CMK (cell line): ENCODE measurements at regions not wholly inside any gene's neighbourhood (a gene's known extent, or its start where the extent isn't known, plus 50 kb on each side); places are given as distances from the start of the nearest gene placed in this dataset.
"Not testable (repeated sequence)": the region's sequence is repeated elsewhere in the genome, so short reads cannot be mapped to it uniquely, and the experiment has no call there.

Experiments
- DNase-seq: peaks from one replicate; pipeline ENCODE4 v3.0.0-alpha.2; 2010; ENCODE audit warnings: low read depth

DNA sequence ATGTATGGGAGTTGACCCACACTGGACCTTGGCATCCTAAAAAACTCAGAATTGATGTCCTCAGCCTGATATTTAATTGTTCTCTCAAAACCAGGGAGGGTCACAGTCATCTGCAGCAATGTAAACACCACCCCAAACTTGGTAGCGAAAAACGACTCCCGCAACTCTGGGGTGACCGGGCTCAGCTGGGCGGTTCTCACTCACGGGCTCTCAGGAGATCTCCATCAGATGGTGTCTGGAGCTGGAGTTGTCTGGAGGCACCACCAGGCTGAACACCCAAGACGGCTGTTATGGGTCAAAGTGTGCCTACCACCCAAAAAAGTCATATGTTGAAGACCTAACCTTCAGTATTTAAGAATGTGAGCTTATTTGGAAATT is 50.9 kb upstream of the NXT1 start:
- no peak for DNase-seq

DNA sequence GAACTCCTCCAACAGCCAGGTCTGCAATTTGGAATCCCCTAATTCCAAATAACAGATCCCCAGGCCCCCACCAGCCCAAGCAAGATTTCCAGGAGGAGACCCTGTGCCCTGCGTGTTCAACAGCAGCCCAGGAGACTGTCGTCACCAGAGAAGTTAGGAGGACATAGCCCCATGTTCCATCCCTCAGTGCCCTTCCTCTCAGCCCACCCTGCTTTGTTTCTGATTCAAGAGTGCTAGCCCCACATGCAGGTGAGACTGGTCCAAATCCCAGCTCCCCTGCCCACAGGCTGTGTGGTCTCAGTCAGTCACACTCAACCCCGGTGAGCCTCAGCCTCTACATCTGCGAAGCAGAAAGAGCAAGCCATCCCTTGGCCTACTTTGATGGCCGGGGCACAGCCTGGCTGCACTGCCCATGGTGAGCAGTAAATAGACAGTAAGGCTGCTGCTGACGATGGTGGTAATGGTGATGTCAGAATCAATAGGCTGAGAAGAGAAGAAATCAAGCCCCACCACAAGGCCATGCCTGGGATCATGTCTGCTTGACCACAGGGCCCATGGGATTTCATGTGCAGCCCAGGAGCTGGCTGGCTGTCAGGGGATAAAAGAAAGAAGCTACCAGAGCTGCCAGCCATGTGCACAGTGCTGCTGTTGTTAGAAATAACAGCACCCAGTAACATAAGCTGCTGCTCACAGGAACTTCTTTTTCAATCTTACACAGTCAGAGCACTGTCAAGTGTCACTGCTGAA is 51.5 kb upstream of the NXT1 start:
- DNase-seq = no peak

DNA sequence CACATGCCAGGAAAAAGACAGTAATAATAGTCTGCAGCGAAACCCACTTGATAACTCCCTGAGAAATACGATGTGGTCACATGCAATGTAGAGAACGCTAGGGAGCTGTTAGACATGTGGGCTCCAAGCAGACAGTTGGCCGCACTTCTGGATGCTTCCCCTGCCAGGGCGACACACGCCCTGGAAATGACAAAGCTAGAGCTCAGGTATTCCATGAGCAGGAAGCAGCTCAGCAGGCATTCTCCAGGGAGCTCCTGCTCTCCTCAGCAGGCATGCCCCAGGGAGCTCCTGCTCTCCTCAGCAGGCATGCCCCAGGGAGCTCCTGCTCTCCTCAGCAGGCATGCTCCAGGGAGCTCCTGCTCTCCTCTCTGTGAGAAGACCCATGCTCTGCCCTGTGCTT is 52.4 kb upstream of the NXT1 start:
- DNase-seq = no peak

DNA sequence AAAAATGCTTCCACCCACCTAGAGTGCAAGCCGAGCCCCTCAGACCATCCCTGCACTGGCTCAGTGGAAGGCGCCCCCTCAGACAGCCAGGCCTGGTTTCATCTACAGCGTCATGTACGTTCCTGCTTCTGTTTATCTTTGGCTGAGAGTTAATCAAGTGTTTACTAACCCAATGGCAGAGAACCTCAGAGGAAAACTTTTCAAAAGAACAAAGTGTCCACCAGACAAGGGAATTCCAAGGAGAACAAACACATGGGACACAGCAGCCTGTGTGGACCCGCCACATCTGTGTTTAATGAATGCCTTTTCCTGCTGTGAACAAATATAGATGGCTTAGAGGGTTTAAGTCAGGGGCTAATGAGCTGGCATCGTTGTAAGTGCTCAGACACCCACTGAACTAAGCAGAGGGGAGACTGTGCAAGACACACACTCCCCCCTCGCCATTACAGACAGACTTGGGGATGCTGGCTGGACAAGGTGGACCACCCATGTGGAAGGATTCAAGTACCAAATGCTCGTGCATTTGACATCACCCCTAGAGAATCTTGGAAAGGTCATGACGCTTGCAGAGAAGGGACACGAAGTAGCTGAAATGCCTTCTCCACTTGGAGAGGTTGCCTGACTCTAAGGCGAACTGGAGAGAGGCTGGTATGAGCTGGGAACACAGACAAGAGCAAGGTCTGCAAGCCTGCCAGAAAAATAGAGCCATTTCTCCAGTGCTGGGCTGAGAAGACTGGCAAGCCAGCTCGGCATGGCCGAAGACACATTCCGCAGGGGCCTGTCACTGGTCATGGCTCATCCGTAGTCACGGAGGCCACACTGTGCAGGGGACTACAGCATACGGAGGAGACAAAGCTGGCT is 53.5 kb upstream of the NXT1 start:
- DNase-seq = no peak

DNA sequence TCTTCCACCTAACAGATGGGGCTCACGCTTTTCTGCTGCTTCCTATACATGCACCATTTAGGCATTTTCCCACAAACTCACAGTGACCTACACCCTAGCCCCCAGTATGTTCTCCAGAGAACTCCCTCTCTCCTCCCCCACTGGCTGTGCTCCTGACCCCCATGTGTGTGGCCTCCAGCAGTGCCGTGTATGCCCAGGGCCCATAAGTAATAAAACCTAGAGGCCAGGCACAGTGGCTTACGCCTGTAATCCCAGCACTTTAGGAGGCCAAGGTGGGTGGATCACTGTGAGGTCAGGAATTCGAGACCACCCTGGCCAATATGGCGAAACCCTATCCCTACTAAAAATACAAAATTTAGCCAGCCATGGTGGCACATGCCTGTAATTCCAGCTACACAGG is 54.7 kb upstream of the NXT1 start:
- no peak for DNase-seq

DNA sequence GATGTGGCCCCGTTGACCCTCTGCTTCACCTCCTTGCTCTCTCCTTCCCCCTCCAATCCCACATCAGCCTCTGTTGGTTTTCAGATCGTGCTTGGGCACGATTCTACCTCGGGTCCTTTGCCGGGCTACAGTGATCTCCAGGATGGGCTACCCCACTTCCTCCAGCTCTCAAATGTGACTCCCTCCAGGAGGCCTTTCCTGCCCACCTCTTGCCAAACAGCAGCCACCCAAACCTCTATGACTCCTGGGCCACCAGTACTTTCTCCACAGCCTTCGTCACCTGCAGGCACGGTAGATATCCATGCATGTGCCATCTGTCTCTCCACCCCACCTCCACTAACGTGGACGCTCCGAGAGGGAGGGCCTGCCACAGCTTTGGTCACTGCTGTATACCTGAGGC is 55.9 kb upstream of the NXT1 start:
- DNase-seq = no peak

DNA sequence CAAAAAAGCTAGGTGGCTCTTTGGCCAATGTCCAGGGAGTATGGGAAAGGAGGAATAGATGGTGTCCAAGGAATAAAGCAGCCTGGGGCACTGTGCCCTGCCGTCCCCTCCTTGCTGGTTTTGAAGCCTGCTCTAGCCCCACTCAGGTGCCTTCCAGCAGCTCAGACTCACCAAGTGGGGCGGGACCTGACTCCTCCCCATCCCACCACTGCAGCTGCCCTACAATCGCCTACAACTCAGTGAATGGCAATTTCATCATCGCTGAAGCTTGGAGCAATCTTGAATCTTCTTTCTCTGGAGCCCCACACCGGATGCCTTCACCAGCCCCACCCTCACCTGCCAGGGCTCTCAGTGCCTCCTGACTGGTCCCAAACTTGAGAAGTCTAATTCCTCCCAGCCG is 56.4 kb upstream of the NXT1 start:
- no peak for DNase-seq

DNA sequence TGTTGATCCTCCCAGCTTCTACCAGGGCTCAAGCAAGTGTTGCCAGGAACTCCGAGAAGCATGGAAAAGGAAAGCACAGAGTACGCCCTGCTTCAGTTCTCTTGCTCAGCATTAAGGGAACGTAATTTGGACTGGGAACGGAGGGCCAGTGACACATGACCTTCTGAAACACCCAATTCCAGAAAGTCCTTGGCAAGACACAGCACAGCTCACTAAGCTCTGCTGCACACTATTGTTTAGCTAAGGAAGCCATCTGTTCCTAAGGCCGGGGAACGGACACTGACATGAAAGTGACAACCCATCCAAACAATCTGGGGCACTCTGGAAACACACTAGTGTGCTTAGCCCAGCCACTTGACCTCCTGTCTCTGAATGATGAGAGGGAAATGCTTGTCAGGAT is 56.9 kb upstream of the NXT1 start:
- DNase-seq = no peak

DNA sequence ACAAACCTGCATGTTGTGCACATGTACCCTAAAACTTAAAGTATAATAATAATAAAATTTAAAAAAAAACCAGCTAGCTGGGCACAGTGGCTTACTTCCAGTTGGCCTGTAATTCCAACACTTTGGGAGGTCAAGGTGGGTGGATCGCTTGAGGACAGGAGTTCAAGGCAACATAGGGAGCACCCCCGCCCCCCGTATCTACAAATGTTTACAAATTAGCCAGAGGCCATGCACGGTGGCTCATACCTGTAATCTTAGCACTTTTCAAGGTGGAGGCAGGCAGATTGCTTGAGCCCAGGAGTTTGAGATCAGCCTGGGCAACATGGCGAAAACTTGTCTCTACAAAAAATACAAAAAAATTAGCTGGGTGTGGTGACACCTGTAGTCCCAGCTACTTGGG is 58.3 kb upstream of the NXT1 start:
- not testable (repeated sequence) for DNase-seq

DNA sequence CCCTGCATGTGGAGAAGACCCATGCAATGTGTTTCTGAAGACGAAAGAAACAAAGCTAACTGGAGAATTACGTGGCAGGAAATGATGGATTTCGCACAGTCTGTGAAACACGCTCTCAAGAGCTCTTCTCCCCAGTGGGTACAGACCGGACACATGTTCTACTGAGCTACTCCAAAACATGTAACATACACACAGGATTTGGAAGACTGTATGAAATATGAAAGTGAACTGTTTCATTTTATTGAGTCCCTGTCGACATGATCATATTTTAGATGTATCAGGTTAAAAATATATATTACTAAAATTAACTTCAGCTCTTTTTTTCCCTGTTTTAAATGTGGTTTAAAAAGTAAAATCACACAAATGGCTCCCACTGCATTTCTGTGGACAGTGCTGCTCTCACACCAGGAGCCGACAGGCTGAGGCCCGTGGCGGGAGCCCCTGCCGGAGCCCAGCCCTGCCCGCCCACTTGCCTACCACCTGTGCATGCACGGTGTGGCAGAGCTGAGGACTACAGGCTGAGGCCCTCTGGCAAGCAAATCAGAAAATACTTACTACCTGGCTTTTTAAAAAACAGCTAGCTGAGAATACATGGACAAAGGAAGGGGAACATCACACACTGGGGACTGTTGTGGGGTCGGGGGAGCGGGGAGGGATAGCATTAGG is 58.9 kb upstream of the NXT1 start:
- no peak for DNase-seq

DNA sequence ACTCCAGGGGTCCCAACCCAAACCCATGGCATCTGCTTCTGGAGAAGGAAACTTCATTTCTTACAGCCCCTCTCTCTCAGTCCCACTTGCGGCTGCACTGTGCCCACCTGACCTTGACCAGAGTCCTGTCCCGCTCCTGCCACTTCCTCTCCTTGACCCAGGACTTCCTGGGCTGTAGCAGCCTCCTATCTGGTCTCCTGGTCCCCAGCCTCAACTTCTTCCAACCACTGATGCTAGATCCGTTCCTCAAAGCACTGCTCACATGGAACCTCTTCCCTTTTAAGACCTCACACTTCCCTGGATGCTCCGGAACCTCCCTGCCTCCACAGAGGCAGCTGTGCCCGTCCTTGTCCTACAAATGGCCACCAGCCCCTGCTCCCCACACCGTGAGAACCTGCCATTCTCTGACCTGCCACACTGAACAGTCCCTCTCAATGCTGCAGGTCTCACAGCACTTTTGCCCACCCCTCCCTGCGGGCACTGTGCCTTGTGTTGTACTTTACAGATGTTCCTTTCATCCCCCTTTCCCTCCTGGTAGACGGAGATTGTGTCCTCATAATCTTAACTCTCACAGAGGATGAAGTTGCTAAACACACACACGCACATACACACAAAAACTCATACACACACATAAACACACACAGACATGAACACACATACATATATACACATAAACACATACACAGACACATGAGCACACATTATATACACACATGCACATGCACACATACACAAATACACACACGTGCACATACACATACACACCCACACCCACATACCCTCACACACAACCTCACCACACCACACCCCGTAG is 59.6 kb upstream of the NXT1 start:
- DNase-seq = no peak

DNA sequence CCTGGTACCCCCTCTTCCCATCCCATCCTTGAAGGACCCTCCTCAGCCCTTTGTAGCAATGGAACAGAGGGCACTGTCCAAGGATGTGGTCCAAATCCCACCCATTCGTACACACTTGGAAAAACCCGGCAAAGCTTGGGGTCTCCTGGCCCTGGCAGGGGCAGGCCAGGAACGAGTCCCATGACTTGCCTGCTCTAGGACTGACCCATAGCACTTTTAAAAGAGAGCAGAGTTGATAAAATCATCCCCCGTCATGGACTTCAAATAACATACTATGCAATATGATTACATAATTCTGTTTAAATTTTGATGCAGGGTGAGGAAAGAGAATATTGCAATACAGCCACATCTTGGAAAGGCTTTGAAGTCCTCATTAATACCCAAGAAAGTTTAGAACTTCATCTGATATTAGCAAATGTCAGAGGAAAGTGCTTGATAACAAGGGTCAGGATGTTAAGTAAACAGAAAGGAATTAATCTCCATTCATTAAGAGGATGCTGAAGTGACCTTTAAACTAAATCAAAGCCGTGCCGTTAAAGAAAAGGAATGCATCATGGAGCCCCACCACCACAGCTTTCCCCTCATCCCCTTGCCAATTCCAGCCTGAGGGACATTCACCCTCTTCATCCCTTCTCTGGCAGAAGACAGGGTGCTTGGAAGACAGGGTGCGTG is 60.7 kb upstream of the NXT1 start:
- no peak for DNase-seq

DNA sequence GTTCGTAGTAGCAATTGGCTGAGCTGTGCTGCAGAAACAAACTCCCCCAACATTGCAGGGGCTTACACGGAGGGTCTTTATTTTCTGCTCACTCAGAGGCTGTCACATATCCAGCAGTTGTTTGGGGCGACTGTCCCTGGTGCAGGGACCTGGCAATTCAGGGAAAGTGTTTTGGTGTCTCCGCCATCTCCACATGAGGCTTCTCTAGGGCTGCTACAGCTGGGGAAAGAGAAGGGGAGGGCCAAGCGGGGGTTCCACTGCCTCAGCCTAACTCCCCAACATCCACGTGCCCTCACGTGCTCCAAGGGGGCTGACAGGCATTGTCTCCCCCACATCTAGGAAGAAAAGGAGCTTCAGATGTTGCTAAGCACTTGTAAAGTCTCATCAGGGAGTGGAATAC is 61.3 kb upstream of the NXT1 start:
- DNase-seq = no peak

DNA sequence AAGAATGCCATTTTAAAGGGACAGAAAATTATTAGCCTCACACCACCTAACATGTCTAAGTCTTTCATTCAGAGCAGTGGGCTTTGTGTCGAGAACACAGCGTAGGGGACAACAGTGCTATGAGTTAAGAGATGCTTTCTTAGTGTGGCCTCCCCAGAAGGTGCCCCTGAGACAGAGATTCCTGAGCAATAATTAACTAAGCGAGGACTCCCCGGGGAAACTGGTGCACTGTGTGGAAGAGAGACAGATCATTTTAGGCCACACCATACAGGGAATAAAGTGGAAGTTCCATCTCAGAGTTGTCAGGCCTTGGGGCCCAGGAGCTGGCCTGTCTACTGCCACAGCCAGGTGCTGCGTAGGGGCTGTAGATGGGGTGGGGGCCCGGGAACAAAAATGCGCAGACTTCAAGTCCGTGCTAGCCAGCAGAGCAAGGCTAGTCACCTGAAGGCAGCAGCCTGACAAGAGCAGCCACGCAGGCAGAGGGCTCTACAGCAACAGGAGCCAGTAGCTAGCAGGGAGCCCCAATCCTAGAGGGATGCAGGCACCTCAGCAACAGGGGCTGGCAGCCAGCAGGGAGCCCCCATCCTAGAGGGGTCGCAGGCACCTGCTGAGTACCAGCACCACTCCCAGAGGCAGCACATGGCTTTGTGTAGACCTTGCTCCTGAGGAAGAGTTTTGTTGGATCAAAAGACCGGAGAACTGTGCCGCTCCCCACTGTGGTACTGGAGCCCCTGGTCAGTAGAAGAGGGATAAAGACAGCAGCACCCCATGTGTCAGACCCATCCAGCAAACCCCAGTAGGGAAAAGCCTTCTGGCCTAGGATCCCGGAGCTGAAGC is 63.0 kb upstream of the NXT1 start:
- no peak for DNase-seq

DNA sequence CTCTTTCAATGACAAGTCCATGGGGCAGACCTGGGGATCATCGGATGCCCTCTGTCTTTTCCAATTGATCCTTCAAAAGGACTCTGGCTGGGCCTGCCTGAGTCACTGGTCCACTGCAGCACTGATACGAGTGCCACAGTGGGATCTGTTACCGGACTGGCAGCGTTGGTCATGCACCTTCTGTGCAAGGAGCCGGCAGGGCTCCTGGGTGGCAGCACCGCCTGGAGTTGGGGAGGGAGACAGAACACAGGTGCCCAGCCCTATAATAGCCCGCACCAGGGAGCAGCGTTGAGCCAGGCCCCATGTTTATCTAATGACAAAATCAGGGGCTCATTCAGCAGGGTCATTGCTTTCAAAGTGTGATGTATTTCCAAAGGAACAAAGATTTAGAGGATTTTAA is 64.2 kb upstream of the NXT1 start:
- no peak for DNase-seq

DNA sequence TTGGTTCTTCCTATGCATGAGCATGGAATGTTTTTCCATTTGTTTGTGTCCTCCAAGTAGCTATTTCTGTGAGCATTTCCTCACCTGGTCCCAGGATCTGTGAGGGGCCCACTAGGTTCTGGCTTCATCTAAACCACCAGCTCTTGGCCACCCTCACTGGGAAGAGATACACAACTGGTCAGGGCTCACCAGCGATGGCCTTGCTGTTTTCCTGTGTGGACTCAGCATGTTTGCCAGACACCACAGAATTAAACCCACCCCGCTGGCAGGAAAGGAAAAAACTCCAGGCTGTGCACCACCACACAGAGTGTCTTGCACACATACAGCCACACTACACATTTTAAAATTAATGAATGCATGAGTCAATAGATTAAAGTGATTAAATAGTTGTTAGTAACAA is 65.1 kb upstream of the NXT1 start:
- no peak for DNase-seq

DNA sequence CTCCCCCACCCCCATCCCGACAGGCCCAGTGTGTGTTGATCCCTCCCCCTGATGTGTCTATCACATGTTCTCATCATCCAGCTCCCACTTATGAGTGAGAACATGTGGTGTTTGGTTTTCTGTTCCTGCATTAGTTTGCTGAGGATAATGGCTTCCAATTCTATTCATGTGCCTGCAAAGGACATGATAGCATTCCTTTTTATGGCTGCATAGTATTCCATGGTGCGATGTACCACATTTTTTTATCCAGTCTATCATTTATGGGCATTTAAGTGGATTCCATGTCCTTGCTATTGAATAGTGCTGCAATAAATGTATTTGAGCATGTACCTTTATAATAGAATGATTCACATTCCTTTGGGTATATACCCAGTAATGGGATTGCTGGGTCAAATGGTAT is 66.6 kb upstream of the NXT1 start:
- no peak for DNase-seq

DNA sequence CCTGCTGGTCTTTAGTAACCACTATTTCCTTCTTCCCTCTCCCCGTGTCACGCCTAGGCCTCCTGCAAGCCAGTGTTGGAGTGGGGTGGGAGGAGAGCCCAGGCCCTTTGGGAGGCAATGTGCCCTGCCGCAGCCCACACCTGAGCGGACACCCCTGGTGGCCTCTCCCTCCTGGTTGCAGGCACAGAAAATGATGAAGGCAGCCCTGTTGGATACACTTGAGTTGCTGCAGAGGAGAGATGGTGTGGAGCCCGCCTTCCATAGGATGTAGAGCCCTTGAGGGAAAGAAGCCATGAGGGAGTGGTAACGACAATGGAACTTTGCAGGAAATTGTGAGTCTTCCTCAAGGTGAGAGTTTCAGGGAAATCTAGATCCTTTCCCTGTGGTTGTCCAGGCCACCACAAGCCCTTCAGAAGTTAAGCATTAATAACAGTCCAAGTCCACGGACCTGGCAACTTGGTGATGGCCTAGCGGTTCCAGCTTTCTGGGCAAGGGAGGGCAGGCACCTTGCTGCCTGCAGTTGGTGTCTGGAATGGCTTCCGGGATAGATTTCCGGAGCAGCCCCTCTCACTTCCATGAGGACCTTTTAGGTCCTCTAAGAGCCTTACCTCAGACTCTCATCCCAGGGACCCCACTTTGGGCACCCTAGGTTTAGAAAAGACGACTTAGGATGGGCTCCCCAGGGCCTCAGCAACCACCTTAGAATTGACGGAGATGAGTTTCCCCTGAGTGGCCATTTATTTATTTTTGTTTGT is 67.3 kb upstream of the NXT1 start:
- no peak for DNase-seq

DNA sequence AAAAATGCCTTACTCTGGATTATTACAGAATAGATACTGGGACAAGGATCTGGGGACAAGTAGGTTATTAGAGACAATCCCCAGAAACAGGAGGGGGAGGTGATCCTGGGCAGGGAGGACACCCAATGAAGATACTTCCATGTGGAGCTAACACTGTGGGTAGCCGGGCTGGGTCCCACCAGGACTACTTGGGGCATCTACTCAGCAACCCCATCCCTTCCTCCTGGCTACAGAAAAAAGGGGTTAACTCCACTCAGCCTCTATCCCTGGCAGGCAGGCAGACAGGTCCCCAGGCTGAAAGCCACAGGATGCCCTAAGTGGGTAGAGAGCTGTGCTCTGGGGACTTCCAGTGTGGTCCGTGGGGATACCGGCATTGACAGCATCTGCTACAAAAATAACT is 68.0 kb upstream of the NXT1 start:
- no peak for DNase-seq

DNA sequence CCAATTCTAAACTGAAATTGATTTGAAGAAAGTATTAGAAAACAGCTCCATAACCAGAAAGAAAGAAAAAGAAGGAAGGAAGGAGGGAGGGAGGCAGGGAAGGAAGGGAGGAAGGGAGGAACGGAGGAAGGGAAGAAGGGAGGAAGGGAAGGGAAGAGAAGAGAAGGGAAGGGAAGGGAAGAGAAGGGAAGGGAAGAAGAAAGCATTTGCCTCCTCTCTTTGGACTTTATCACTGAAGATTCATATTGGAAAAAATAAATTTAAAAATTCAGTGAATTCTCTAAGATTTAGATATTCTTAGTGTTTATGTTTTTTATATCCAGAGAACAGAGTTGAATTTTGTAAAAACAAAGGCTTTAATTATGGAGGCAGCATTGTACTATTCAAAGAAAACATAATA is 68.5 kb upstream of the NXT1 start:
- no peak for DNase-seq
